HEK293T (cell line): ENCODE measurements at regions not wholly inside any gene's neighbourhood (a gene's known extent, or its start where the extent isn't known, plus 50 kb on each side); places are given as distances from the start of the nearest gene placed in this dataset.

Experiments
- BHLHE40 ChIP-seq: fragments of 450-650 bp; IDR thresholded peaks from 2 replicates; pipeline ENCODE4 v1.6.1; 2016; ENCODE audit warnings: mild to moderate bottlenecking, moderate library complexity, borderline replicate concordance
- CTBP1 ChIP-seq: fragments of 450-650 bp; IDR thresholded peaks from 2 replicates; pipeline ENCODE4 v1.6.1; 2016; ENCODE audit warnings: borderline replicate concordance
- ELF4 ChIP-seq: fragments of 450-650 bp; IDR thresholded peaks from 2 replicates; pipeline ENCODE4 v1.6.1; 2017; ENCODE audit warnings: antibody characterized with exemption
- FOXA1 ChIP-seq: fragments of 450-650 bp; IDR thresholded peaks from 2 replicates; pipeline ENCODE4 v1.6.1; 2016; ENCODE audit warnings: mild to moderate bottlenecking
- FOXM1 ChIP-seq: fragments of 450-650 bp; IDR thresholded peaks from 2 replicates; pipeline ENCODE4 v1.6.1; 2017; ENCODE audit warnings: mild to moderate bottlenecking, borderline replicate concordance
- HDGF ChIP-seq: fragments of 450-650 bp; IDR thresholded peaks from 2 replicates; pipeline ENCODE4 v1.6.1; 2017; ENCODE audit warnings: antibody characterized with exemption, borderline replicate concordance
- SP1 ChIP-seq: fragments of 450-650 bp; IDR thresholded peaks from 2 replicates; pipeline ENCODE4 v1.6.1; 2017
- SUZ12 ChIP-seq: fragments of 450-650 bp; IDR thresholded peaks from 2 replicates; pipeline ENCODE4 v1.6.1; 2016; ENCODE audit warnings: mild to moderate bottlenecking
- TARDBP ChIP-seq: fragments of 450-650 bp; IDR thresholded peaks from 2 replicates; pipeline ENCODE4 v1.6.1; 2016
- ZNF384 ChIP-seq: fragments of 450-650 bp; IDR thresholded peaks from 2 replicates; pipeline ENCODE4 v1.6.1; 2016

- TF ChIP-seq FOXM1 (no peak), BHLHE40 (no peak), SP1 (no peak), SUZ12 (no peak), FOXA1 (no peak), ZNF384 (peak; percentile 11; the same call in 1 of the 2 replicates), ELF4 (no peak), HDGF (no peak), TARDBP (no peak), CTBP1 (no peak)
Observed at GRCh38 chr1:183744132-183744913, 60.6 kb upstream of the RGL1 start.
